HL-60 (cell line): ENCODE measurements at regions not wholly inside any gene's neighbourhood (a gene's known extent, or its start where the extent isn't known, plus 50 kb on each side); places are given as distances from the start of the nearest gene placed in this dataset.

ENCODE experiments used
- DNase-seq, 2 experiments: peaks; one replicate each; pipeline ENCODE4 v3.0.0-alpha.2; 2010 to 2020; ENCODE audit warnings: low read depth in 1 of 2, low spot score in 1 of 2
- H3K27ac ChIP-seq: fragments of 250-450 bp; sonication (Bioruptor Pico); replicated peaks from 2 replicates; pipeline ENCODE4 v1.5.1; 2020; ENCODE audit warnings: mild to moderate bottlenecking, moderate library complexity
- H3K27me3 ChIP-seq: fragments of 250-450 bp; sonication (Bioruptor Pico); 2 replicates; pipeline ENCODE4 v1.5.1; 2021; ENCODE audit warnings: mild to moderate bottlenecking, moderate library complexity; ENCODE audit not compliant: insufficient read depth, poor library complexity, severe bottlenecking
- H3K4me3 ChIP-seq: replicated peaks from 2 replicates; pipeline ENCODE4 v1.5.1; 2011; ENCODE audit warnings: mild to moderate bottlenecking, control low read depth, low read length; ENCODE audit not compliant: insufficient read depth
- GABPA ChIP-seq: IDR thresholded peaks from 2 replicates; pipeline ENCODE4 v1.6.1; 2012; ENCODE audit warnings: low read depth
- POLR2AphosphoS5 ChIP-seq: IDR thresholded peaks from 2 replicates; pipeline ENCODE4 v1.6.1; 2012; ENCODE audit warnings: low read depth
- SPI1 ChIP-seq: IDR thresholded peaks from 2 replicates; pipeline ENCODE4 v1.6.1; 2012; ENCODE audit warnings: low read depth, mild to moderate bottlenecking, borderline replicate concordance
- TF ChIP-seq, protein P1 (sequence below): IDR thresholded peaks from one replicate; pipeline ENCODE4 v1.5.1; 2011; ENCODE audit warnings: low read length, control low read depth, inconsistent platforms; ENCODE audit not compliant: insufficient read depth
- TF ChIP-seq, protein P2 (sequence below): IDR thresholded peaks from 2 replicates; pipeline ENCODE4 v1.6.1; 2012; ENCODE audit warnings: low read depth; ENCODE audit not compliant: insufficient replicate concordance

DNA sequence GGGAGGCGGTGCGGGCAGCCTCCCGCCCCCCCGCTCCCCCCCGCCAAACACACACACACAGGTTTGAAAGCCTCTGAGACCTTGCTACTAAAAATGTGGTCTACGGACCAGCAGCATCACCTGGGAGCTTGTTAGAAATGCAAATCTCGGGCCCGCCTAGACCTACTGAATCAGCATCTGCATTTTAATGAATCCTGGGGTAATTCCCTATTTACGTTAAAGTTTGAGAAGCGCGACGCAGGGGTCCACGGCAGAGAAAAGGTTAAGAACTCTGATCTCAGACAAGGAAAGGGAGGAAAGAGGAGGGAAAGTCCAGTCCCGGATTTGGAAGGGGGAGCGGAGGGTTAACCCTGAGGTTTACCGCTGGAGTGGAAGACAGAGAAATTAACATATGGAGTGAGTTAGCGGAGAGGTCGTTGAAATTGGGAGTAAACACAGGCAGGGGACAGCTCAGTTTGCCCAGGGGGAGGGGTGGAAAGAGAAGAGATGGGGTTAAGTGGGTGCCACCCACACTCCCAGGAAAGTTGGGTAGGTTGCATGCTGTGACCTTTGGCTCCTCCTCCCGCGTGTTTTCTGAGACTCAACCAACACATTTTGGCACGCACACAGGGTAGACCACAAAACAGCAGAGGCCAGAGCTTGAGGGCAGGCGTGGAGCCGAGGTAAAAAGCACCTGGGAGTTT, 483.6 kb downstream of the BCOR start:
- H3K27ac ChIP-seq: no peak overlapping the region
- TF ChIP-seq GABPA (no peak), SPI1 (no peak), POLR2AphosphoS5 (no peak)
- TF ChIP-seq, protein P1, sequence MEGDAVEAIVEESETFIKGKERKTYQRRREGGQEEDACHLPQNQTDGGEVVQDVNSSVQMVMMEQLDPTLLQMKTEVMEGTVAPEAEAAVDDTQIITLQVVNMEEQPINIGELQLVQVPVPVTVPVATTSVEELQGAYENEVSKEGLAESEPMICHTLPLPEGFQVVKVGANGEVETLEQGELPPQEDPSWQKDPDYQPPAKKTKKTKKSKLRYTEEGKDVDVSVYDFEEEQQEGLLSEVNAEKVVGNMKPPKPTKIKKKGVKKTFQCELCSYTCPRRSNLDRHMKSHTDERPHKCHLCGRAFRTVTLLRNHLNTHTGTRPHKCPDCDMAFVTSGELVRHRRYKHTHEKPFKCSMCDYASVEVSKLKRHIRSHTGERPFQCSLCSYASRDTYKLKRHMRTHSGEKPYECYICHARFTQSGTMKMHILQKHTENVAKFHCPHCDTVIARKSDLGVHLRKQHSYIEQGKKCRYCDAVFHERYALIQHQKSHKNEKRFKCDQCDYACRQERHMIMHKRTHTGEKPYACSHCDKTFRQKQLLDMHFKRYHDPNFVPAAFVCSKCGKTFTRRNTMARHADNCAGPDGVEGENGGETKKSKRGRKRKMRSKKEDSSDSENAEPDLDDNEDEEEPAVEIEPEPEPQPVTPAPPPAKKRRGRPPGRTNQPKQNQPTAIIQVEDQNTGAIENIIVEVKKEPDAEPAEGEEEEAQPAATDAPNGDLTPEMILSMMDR: no peak
- TF ChIP-seq, protein P2, sequence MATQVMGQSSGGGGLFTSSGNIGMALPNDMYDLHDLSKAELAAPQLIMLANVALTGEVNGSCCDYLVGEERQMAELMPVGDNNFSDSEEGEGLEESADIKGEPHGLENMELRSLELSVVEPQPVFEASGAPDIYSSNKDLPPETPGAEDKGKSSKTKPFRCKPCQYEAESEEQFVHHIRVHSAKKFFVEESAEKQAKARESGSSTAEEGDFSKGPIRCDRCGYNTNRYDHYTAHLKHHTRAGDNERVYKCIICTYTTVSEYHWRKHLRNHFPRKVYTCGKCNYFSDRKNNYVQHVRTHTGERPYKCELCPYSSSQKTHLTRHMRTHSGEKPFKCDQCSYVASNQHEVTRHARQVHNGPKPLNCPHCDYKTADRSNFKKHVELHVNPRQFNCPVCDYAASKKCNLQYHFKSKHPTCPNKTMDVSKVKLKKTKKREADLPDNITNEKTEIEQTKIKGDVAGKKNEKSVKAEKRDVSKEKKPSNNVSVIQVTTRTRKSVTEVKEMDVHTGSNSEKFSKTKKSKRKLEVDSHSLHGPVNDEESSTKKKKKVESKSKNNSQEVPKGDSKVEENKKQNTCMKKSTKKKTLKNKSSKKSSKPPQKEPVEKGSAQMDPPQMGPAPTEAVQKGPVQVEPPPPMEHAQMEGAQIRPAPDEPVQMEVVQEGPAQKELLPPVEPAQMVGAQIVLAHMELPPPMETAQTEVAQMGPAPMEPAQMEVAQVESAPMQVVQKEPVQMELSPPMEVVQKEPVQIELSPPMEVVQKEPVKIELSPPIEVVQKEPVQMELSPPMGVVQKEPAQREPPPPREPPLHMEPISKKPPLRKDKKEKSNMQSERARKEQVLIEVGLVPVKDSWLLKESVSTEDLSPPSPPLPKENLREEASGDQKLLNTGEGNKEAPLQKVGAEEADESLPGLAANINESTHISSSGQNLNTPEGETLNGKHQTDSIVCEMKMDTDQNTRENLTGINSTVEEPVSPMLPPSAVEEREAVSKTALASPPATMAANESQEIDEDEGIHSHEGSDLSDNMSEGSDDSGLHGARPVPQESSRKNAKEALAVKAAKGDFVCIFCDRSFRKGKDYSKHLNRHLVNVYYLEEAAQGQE: no peak
- no peak overlapping the region for H3K4me3 ChIP-seq
- H3K27me3 ChIP-seq: peaks cover 12% of the 10 kb centered on the region
- DNase-seq: no peak

DNA sequence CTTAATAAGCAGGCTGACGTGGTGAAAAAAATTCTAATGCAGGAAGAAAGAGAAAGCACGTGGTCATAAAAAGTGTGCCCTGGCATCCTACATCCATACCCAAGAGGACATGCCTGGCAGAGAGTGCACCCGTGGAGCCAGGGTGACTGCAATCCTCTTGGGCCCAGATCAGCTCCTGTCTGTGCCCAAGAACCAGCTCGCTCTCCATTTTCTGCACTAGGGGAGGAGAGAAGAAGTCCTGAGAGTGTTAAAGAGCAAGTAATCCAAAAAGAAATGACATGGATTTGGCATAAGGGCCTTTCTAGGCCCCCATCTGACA, 483.1 kb downstream of the BCOR start:
- no peak for DNase-seq
- Histone ChIP-seq H3K27ac (no peak overlapping the region), H3K27me3 (peaks cover 12% of the 10 kb centered on the region), H3K4me3 (no peak overlapping the region)
- no peak for TF ChIP-seq SPI1
- TF ChIP-seq, protein P1: no peak

DNA sequence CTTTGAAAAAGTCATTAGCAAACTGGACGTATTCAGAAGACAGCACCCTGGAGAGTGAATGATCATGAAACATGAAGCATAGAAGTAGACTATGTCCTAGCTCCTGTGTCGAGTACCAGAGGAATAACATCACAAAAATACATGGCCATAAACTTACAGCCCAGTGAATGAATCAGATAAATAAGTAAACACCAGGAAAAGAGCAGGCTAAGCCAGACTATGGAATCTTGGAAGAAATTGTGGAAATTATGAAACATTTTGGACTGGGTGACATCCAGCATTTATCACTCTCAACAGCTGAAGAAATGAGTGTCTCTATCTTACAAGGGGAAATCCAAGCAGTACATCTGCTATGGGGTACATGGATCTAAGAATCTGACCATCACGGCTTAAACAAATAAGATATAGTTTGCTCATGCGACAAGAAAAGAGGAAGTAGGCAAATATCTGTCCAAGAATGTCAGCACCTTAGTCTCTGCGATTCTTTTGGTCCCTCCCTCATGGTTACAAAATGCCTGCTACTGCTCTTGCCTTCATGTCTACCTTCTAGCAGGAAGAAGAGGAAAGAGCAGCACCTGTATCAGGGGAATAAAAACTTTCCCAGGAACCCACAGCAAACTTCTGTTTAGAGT, 481.5 kb downstream of the BCOR start:
- Histone ChIP-seq H3K27me3 (peaks cover 12% of the 10 kb centered on the region), H3K27ac (no peak overlapping the region), H3K4me3 (no peak overlapping the region)
- TF ChIP-seq SPI1 (peak; percentile 34; the same call in 1 of the 2 replicates), POLR2AphosphoS5 (no peak)
- TF ChIP-seq, protein P2: no peak
- DNase-seq: no peak

DNA sequence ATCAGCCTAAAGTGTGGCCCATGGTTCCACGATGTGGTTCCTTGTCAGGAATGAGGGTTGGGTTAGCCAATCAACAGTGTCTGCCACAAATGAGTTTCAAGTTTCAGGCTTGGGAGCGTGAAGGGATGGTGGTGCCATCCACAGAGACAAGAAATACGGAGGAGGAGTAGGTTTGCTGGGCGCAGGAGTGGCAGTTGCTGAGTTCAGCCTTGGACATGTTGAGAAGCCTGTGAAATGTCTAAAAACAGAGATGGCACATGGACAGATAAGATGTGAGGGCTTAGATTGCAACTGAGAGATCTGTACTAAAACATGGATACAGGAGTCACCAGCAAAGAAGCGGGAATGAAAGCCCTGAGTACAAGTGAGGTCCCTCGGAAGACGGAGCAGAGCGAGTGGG, 481.0 kb downstream of the BCOR start:
- H3K27ac ChIP-seq: no peak overlapping the region
- TF ChIP-seq SPI1 (no peak), POLR2AphosphoS5 (no peak), GABPA (no peak)
- TF ChIP-seq, protein P1: no peak
- TF ChIP-seq, protein P2: no peak
- no peak for DNase-seq
- no peak overlapping the region for H3K4me3 ChIP-seq
- H3K27me3 ChIP-seq: peaks cover 11% of the 10 kb centered on the region
